Kidney epithelial cell (primary cell): ENCODE measurements at regions not wholly inside any gene's neighbourhood (a gene's known extent, or its start where the extent isn't known, plus 50 kb on each side); places are given as distances from the start of the nearest gene placed in this dataset.

Source experiments
- DNase-seq: peaks from one replicate; pipeline ENCODE4 v3.0.0-alpha.2; 2010; ENCODE audit warnings: low read depth
- H3K27me3 ChIP-seq: 2 replicates; pipeline ENCODE4 v1.6.0; 2011; ENCODE audit warnings: low read length; ENCODE audit not compliant: control insufficient read depth, insufficient read depth
- H3K36me3 ChIP-seq: 2 replicates; pipeline ENCODE4 v1.5.1; 2011; ENCODE audit warnings: low read length; ENCODE audit not compliant: control insufficient read depth, insufficient read depth
- H3K4me3 ChIP-seq: 2 replicates; pipeline ENCODE4 v1.5.1; 2011; ENCODE audit warnings: low read depth, mild to moderate bottlenecking, control low read depth, low read length
- CTCF ChIP-seq: IDR thresholded peaks from 2 replicates; pipeline ENCODE4 v1.5.1; 2011; ENCODE audit warnings: mild to moderate bottlenecking, moderate library complexity, low read length, control low read depth, inconsistent platforms; ENCODE audit not compliant: insufficient read depth, poor library complexity, severe bottlenecking

DNA sequence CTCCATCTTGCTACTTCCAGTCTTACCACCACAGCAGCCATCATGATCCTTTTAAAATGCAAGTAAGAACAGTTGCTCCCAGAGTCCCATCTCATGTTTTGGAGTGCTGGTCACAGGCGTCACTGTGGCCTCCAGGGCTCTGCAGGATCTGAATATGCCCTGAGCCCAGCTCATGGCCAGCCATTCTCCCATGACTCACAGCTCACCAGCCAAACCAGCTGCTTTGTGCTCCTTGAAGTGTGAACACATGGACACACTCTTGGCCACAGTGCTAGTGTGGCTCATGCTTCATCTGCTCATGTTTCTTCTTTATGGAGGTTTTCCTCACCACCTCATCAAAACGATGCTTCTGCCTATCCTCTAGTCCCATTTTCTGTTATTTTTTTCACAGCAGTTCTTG, 466.5 kb downstream of the UQCRFS1 start:
- TF ChIP-seq CTCF: no peak
- H3K36me3 ChIP-seq: no peaks in the 10 kb centered on the region
- no peaks in the 10 kb centered on the region for H3K27me3 ChIP-seq
- DNase-seq: peak; percentile 10
- no peak overlapping the region for H3K4me3 ChIP-seq

DNA sequence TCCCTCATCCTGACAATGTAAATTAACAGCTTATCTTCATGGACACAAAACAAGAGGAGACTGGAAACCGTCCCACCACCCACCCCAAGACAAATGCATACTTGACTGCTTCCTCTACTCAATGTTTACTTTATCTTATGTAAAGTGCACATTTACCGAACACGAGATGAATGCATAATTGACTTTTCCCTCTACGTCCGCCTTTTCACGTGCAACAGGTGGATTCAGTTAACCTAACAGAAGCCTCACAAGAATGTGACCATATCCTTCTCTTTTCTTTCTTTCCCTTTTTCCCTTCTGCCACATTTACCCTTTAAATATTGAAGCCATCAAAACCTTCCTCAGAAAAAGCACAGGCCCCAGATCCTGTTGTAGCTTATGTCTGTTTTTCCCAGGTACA, 468.0 kb downstream of the UQCRFS1 start:
- Histone ChIP-seq H3K27me3 (no peaks in the 10 kb centered on the region), H3K4me3 (no peak overlapping the region), H3K36me3 (no peaks in the 10 kb centered on the region)
- no peak for DNase-seq
- TF ChIP-seq CTCF: no peak

GRCh38 chr19:28744014-28744413, 468.9 kb downstream of the UQCRFS1 start:
- Histone ChIP-seq H3K27me3 (no peaks in the 10 kb centered on the region), H3K36me3 (no peaks in the 10 kb centered on the region), H3K4me3 (no peak overlapping the region)
- no peak for DNase-seq
- TF ChIP-seq CTCF: no peak

DNA sequence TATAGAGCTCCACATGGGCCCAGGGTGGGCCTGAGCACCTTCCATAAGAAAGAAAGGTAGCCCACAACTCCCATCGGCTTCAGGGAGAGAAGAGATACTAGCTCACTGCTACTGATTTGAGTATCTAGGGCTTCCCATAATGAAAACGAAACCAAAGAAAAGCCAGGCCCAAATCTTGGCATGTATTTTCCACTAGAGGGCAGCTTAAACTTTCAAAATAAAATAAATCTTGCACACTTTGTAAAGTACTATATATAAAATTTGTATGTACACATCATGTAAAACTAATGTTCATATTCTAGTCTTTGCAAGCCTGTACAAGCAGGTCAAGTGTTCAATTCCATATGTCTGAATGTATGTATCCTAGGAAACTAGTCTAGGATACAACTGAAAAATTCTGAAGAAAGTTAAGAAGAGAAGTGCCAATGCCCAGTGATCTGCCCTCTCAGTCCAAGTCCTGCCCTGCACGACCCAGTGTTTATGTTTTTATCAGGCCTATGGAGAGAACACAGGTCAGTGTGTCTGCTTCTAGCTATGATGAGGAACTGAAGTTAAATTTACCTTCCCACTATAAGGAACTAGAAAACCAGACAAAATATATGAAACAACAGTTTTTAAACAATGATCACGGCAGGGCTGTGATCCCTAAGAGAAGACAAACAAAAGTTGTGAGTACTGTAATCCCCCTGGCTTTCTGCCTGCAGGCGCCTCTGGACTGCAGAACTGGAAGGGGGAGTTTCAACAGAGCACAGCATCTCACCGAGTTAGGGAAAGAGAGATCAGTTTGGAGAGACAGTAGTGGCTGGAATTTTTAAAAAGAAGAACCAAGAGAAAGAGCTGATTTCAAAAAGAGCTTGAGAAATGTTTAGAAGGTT, 475.7 kb downstream of the UQCRFS1 start:
- Histone ChIP-seq H3K27me3 (no peaks in the 10 kb centered on the region), H3K4me3 (no peak overlapping the region), H3K36me3 (no peaks in the 10 kb centered on the region)
- DNase-seq: no peak
- peak; percentile 55 for TF ChIP-seq CTCF

DNA sequence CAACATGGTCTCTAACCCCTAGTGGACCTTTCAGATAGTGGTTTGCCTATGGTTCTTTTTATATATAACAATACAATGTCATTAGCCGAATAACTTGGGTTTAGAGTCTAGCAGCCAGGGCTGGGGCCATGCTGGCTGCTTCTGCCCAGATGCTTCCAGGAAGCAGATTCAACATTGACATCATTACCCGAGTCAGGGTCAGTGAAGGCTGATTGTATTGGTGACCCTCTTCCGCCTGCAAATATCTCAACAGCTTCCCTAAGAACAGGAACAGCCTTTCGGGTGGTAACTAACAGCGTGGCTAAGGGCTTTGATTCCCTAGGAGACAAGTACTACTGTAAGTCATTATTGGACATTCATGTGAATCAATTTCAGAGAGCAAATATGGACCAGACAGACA, 476.4 kb downstream of the UQCRFS1 start:
- H3K4me3 ChIP-seq: no peak overlapping the region
- TF ChIP-seq CTCF: no peak
- DNase-seq: no peak
- no peaks in the 10 kb centered on the region for H3K36me3 ChIP-seq
- H3K27me3 ChIP-seq: no peaks in the 10 kb centered on the region

DNA sequence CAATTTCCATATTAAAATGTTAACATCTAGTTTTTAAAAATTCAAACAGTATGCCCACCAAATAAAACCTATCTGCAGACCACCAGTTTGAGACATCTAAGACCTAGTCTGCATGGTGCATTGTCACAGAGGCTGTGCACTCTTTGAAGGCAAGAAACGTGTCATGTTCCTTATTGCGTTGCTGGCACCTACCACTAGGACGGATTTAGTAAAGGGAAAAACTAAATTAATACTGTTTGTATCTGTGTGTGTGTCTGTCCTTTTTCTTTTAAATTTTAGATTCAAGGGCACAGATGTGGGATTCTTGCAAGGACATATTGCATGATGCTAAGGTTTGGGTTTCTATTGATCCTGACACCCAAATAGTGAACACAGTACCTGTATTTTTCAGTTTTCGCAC, 481.4 kb downstream of the UQCRFS1 start:
- no peak overlapping the region for H3K4me3 ChIP-seq
- H3K27me3 ChIP-seq: no peaks in the 10 kb centered on the region
- DNase-seq: no peak
- no peak for TF ChIP-seq CTCF
- no peaks in the 10 kb centered on the region for H3K36me3 ChIP-seq
